ENCODE measurements at regions not wholly inside any gene's neighbourhood (a gene's known extent, or its start where the extent isn't known, plus 50 kb on each side); places are given as distances from the start of the nearest gene placed in this dataset.

- no peak for DNase-seq
These were observed 401.0 kb downstream of the TMA16 start for GRCh38 chr4:163895378-163896005.

GRCh38 chr4:163901319-163901718 is 406.8 kb downstream of the TMA16 start:
- no peak for DNase-seq

GRCh38 chr4:163902417-163902816 is 407.9 kb downstream of the TMA16 start:
- DNase-seq = no peak

- DNase-seq = no peak
These were observed 417.4 kb downstream of the TMA16 start for GRCh38 chr4:163911891-163912290.

GRCh38 chr4:163913571-163913970 is 419.1 kb downstream of the TMA16 start:
- DNase-seq = no peak

GRCh38 chr4:163915896-163916295 is 421.4 kb downstream of the TMA16 start:
- DNase-seq = no peak

GRCh38 chr4:163920426-163920825 is 425.9 kb downstream of the TMA16 start:
- DNase-seq = no peak

- no peak for DNase-seq
These were observed 427.8 kb downstream of the TMA16 start for GRCh38 chr4:163922302-163922701.

- DNase-seq = no peak
These were observed 428.6 kb downstream of the TMA16 start for GRCh38 chr4:163923092-163923491.

GRCh38 chr4:163930086-163930485 is 435.6 kb downstream of the TMA16 start:
- DNase-seq = no peak

GRCh38 chr4:163932504-163932903 is 438.0 kb downstream of the TMA16 start:
- no peak for DNase-seq

GRCh38 chr4:163939597-163939996 is 445.1 kb downstream of the TMA16 start:
- DNase-seq = no peak

- no peak for DNase-seq
These were observed 446.9 kb downstream of the TMA16 start for GRCh38 chr4:163941221-163941905.

- DNase-seq = no peak
These were observed 454.5 kb downstream of the TMA16 start for GRCh38 chr4:163948920-163949455.

- no peak for DNase-seq
These were observed 455.6 kb downstream of the TMA16 start for GRCh38 chr4:163949976-163950601.

GRCh38 chr4:163955288-163955687 is 460.8 kb downstream of the TMA16 start:
- no peak for DNase-seq

GRCh38 chr4:163958751-163959150 is 464.3 kb downstream of the TMA16 start:
- no peak for DNase-seq

GRCh38 chr4:163959932-163960331 is 465.4 kb downstream of the TMA16 start:
- no peak for DNase-seq

GRCh38 chr4:163966612-163967011 is 472.1 kb downstream of the TMA16 start:
- DNase-seq = no peak

- no peak for DNase-seq
These were observed 472.8 kb downstream of the TMA16 start for GRCh38 chr4:163967263-163967662.

GRCh38 chr4:163967710-163968109 is 473.2 kb downstream of the TMA16 start:
- DNase-seq = no peak

GRCh38 chr4:163969291-163969690 is 474.8 kb downstream of the TMA16 start:
- no peak for DNase-seq

- DNase-seq = no peak
These were observed 482.1 kb downstream of the TMA16 start for GRCh38 chr4:163976588-163976987.

- DNase-seq = no peak
These were observed 493.9 kb downstream of the TMA16 start for GRCh38 chr4:163988391-163988790.

Measured in effector CD4-positive, alpha-beta T cell (primary cell).